GM21576 (cell line): ENCODE measurements at regions not wholly inside any gene's neighbourhood (a gene's known extent, or its start where the extent isn't known, plus 50 kb on each side); places are given as distances from the start of the nearest gene placed in this dataset.

Source experiments
- ATAC-seq: cut with Tn5 transposase; IDR thresholded peaks from one replicate; pipeline ENCODE4 v1.9.1; 2021; ENCODE audit warnings: mild to moderate bottlenecking, moderate library complexity; ENCODE audit not compliant: unreplicated experiment

GRCh38 chr6:159100395-159101182 is 55.8 kb upstream of the TAGAP start:
- no peak for ATAC-seq

GRCh38 chr6:159099961-159100360 is 55.2 kb upstream of the TAGAP start:
- no peak for ATAC-seq

- no peak for ATAC-seq
Measured at GRCh38 chr6:159099276-159099675, 54.5 kb upstream of the TAGAP start.

- ATAC-seq: no peak
Measured at GRCh38 chr6:159098636-159099106, 53.9 kb upstream of the TAGAP start.

GRCh38 chr6:159097256-159097655 is 52.5 kb upstream of the TAGAP start:
- no peak for ATAC-seq

GRCh38 chr6:159095616-159096015 is 50.8 kb upstream of the TAGAP start:
- no peak for ATAC-seq

GRCh38 chr6:159094444-159095252 is 49.9 kb upstream of the TAGAP start:
- peak; percentile 56 for ATAC-seq
